Stimulated activated CD4-positive, alpha-beta T cell treated with anti-CD3 and anti-CD28 coated beads, Interleukin-4, amount 100 ng/mL, for 4 hours (primary cell): ENCODE measurements at regions not wholly inside any gene's neighbourhood (a gene's known extent, or its start where the extent isn't known, plus 50 kb on each side); places are given as distances from the start of the nearest gene placed in this dataset.

Experiments
- DNase-seq, 2 experiments: peaks; one replicate each; pipeline ENCODE4 v3.0.0-alpha.2; 2020

DNA sequence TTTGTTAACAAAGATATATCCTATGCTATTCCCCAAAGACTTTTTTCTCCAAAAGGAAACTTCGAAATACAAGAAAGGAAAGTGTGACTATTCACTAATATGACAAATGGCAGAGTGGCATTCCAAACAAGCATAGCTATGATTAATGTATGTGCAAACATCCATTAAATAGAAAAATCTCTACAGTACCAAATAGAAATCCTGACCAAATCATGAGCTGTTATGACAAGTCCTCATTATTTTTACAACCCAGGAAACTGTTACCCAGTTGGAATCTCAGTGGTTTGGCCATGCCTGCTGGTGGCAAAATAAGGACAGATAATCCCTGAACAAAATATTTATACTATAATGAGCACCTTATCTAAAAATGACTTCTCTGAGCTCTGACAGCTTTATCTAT, 202.1 kb downstream of the SEC23A start:
- DNase-seq, result no peak

DNA sequence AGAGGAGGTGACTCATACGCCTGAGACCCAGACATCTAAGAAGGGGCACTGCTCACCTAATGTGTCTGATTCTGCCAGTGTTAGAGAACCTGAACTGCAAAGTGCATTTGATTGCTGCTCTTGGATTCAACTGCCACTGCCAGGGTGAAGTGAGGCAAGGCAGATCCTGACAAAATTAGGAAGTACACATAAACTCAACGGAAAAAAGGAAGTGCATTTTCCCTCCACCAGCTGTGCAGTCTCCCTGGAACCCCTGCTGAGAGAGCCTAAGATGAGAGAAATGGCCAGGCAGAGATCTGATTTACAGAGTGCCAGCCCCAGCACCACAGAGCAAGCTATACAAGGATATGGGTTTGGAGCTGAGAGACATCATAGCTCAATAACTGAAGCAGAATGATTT, 215.3 kb downstream of the SEC23A start:
- no peak for DNase-seq

GRCh38 chr14:38884109-38884508, 218.9 kb downstream of the SEC23A start:
- no peak for DNase-seq

DNA sequence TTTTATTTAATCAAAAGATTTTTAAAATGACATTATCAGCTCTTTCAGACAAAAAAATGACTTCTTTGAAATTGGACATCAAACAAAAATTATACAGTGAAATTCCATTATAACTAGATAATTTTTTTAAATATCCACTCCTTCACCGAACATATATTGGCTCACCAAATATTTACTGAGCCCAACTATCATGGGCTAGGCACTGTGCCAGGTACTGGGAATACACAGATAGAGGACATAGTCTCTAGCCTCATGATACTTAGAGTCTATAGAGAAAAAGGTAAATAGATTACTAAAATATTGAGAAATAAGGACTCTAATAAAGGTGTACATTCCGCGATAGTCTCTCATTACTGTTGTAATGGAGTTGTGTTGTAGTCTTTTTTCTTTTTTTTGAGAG, 219.9 kb downstream of the SEC23A start:
- DNase-seq, result no peak

GRCh38 chr14:38882533-38882932, 220.5 kb downstream of the SEC23A start:
- no peak for DNase-seq

DNA sequence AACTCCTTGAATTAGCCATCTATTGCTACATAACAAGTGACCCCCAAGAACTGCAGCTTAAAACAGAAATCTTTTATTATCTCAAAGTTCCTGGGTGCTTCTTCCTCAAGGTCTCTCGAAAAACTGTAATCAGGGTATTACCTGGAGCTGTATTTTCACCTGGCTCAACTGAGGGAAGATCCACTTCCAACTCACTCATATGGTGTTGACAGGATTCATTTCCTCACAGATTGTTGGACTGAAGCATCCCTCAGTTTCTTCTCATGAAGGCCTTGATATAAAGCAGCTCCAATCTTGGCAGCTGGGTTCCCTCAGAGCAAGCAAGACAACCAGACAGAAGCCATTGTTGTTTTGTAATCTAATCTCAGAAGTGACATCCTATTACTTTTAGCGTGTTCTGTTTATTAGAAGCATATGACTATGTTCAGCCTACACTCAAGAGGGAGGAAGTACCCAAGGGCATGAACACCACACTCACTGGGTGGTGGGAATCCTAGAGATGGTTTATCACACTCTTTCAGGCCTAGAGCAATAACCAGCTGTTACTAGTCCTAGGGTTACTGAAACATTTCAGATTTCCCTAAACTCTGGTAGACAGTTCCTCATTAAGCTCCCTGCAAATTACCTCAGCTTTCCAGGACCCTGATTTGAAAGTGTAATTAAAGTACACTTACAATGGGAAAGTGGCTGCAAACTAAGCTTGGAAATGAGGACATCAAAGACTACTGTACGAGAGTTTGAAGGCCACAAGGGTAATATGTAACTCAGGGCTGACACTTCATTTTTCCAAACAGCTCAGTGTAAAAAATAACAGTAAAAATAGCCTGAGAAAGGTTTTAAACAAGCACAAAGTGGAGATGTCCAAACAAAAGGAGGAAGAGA, 222.2 kb downstream of the SEC23A start:
- DNase-seq, result no peak

DNA sequence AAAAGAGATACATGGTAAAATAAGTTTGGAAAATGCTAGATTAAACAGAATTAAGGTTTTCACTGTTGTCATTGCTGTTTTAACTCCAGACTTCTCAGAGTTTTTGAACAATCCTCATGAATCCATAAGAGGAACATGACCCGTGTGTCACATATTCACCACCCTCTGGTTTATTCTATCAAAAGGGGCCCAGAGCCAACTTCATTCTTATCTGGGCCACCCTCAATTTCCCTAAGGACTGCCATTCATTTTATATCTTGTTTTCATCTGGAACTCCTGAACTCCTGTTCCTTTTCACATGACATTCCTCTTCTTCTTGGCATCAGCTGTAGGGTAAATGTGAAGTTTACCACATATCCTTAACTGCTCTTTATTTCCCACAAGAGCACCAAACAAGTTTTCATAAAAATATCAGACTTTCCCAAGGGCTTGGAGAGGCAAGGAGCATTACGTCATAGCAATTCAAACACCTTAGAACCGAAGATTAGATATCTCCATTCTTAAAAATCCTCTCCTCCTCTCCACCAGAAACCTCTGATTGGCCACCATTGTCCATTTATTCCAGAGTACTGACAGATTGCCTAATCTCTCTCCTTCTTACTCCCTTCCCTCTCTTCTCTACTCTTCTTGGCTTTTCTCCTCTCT, 225.2 kb downstream of the SEC23A start:
- DNase-seq, result no peak

DNA sequence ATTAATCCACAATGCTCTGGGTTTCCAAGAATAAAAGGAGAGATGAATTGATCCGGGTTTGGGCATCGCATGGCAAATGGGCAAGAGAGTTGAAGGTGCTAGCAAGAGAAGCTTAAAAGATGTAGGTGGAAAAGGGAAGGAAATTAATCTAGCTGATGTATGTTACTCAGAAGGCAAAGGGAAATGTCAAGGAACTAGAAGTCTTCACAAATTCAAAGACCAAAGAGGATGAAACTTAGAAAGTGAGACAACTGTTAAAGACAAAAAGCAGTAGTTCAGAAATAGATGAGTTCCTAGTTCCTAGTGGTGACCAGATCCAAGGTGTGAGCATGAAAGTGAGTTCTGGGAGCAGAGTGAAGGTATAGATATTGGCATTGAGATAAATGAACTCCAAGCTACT, 228.3 kb downstream of the SEC23A start:
- DNase-seq, result no peak

DNA sequence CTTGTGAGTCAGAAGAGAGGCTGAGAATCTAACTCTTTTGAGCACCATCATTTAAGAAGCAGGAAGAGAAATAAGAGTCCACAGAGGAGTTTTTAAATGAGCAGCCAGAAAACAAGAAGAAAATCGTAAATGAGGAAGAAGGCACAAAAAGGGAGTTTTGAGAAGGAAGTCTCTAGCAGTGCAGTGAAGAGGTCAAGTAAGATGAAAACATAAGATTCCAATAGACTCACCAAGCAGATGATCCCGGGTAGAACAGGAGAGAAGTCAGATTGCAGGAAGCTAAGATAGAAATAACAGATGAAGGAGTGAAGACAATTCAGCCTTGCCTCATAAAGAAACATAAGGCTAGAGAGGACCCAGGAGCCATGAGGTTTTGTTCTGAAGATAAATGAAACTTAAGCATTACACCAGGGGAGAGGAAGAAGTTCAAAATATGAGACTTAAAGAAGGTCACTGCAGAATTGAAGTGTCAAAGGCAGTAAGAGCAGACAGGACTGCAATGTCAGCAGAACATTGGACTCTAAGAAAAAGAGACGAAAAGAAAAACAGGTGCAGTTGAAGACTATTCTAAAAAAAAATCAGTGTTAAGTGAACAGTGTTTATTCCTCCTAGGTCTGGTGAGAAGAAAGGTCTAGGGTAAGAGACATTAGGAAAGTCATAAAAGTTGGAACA, 229.0 kb downstream of the SEC23A start:
- DNase-seq, result no peak

GRCh38 chr14:38870296-38870836, 232.7 kb downstream of the SEC23A start:
- DNase-seq, result no peak

DNA sequence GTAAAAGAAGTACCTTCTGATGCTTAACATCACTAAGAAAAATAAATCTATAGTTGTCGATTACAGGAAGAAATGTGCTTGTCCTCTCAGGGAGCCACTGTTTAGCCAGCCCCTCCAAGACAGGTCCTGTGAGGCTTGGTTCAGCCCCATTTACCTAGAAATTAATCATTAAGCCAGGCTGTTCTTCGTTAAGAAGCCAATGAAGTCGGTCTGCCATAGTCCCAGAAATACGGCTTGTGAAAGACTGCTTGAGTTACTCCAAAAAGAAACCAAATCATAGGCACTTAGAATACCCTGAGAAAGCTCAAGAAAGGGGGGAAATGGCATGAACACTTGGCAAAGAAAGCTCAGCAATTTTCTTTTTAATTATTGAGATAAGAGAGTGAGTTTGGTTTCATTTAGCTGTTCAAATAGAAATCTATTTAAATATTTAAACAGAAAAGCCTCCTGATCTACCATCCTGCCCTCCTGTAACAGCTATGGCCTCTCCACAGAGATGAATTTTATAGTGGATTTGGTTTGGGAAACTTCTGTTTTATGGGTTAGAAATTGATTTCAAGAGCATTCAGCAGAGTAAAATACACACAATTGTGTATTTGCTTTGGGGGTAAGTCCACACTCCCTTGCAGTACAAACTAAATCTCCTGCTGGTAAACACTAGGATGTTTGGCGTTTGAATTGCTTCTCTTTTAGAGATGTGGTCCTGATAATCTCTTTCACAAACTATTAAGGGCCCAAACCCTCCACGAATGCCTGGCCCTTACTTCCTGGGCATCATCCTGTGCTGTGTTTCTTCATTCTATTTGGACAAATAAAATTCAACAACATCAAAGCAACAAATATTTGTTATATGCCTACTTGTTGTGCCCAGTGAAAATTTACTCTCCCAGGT, 234.4 kb downstream of the SEC23A start:
- DNase-seq, result no peak

DNA sequence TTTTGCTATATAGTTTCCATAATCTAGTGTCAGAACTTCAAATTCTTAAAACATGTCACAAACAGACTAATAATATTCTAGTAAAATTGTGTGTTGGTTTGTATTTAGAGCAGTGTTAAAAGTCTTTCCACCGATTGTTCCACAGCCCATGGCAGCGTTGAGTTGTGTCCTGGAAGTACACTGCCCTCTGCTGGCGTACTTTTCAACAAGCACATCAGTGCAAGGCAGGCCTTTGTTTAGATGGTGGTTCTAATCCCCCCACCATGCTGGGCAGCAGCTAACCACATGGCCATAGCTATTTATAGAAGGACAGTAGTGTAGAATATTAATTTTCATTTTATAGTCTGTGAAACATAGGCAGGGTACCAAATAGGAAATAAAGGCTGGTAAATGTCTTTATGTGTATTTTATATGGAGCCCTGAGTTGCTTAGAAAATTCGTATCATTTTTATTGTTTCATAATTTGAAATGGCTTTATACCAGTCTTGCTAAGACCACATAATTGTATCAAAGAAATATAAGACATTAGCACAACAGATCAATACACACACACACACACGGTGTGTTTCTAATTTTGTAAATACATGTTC, 235.4 kb downstream of the SEC23A start:
- peak; percentile 11 to 23 for DNase-seq

DNA sequence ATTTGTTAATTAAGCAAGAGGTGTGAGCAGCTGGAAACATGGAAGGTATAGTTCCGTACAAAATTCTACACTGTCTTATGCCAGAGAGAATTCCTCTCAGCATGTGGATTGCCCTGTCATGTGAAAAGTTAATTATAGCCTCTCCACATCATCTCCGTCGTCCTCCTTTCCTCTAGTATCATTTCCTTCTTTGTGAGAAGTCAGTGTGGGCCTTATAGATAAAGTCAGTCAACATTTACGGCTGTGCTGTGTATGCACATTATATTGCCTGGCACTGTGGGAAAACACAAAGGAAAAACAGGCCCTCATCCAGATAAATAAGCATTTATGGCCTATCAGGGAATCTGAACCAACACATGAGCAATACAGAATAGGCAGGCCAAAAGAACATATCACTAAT, 236.6 kb downstream of the SEC23A start:
- DNase-seq, result no peak

DNA sequence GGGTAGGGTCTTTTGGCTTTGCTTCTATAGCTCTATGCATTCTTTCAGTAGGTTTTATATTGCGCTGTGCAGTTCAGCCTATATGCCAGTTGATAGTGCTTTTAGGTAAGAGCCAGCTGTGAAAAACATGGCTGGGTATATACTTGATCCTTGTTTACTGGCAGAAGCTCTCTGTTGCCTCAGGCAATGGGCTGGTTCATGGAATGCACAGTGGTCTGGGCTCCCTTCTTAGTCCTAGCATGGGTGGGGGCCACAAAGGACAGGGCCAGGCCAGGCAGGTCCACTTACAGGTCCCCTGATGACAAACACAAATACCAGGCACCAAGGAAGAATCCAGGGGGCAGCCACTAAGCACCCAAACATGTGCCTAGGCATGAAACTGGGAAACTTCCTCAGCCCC, 240.7 kb downstream of the SEC23A start:
- no peak for DNase-seq

GRCh38 chr14:38860530-38860929, 242.5 kb downstream of the SEC23A start:
- no peak for DNase-seq

DNA sequence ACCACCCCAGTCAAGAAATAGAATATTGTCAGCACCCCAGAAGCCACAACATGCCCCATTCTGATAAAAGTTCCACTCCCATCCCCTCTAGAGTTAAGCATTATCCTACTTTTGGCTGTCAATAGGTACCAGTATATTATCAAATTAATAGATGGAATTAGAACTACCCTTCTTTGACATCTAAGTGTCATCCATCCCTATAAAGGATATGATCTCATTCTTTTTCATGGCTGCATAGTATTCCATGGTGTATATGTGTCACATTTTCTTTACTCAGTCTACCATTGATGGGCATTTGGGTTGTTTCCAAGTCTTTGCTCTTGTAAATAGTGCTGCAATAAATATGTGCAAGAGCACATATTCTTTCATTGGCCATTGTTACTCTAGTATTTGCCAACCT, 246.2 kb downstream of the SEC23A start:
- no peak for DNase-seq

- no peak for DNase-seq
Observed at GRCh38 chr14:38855513-38855912, 247.5 kb downstream of the SEC23A start.

GRCh38 chr14:38851111-38851510, 251.9 kb downstream of the SEC23A start:
- DNase-seq, result no peak

- no peak for DNase-seq
Observed at GRCh38 chr14:38850664-38851063, 252.4 kb downstream of the SEC23A start.

DNA sequence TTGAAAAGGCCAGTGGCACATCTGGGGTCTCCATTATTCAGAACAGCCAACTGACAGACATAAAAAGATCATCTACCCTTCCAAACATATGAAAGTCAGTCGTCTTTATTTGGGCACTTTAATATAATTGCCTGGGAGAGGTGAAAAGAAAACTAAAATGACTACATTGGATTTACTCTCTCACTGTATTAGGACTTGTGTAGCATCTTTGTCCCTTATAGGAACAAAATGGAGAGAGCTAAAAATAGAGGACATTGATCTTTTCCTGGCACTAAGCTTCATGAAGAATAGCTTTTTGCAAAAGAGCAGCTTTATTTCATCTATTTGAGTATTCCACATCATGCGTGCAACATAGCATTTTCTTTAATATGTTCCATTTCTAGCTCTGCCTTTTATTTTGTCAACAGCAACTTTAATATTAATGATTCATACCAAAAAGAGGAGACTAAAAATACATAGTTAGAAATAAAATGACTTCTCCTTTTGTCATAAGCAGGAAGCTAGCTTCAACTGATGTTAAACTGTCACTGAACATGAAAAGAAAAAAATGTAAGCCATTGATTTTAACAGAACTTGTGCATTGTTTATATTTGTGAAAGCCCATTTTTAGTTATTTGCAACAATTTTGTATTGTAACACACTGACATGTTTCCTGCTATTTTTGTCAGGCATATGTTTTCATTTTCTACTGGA, 254.6 kb downstream of the SEC23A start:
- DNase-seq, result no peak

- DNase-seq, result no peak
Observed at GRCh38 chr14:38847161-38847560, 255.9 kb downstream of the SEC23A start.
